ENCODE measurements at regions not wholly inside any gene's neighbourhood (a gene's known extent, or its start where the extent isn't known, plus 50 kb on each side); places are given as distances from the start of the nearest gene placed in this dataset.
"Not testable (repeated sequence)": the region's sequence is repeated elsewhere in the genome, so short reads cannot be mapped to it uniquely, and the experiment has no call there.

DNA sequence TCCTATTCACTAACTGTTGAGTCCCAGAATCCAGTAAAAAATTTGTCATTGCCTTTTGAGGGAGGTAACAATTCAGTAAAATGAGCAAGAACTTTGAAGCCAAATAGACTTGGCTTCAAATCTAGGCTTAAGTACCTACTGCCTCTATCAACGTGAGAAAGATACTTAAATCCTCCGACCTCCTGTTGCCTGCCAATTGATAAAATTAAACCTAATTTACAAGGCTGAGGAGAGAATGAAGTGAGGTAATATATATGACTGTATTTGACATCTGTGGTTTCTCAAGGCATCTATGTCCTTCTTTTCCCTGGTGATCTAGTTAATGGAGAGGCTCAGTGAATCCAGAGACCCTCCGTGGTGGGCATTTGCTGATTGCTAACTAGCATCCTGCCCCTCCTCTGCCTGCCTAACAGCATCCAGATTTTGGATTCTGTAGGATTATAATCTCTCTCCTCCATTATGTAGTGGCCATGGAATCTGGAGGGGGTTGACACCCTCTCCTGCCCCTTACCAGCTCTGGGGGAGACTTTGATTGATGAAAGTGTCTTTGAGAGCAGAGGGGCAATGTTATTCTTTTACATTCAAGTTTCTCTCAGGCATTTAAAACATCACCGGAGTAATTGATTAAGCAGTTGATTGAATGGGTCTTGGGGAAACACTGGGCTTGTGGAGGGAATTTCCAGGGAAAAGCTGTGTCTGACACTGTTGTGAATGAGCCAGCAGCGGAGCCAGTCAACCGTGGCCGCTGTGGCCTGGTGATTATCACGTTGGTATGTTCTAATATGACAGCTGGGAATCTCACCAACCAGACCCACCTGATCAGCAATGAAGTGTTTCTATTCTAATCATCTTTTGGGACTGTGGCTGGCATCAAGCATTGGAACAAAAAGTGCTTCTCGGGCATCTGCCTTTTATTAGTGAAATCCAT is 140.7 kb upstream of the FAM78B start:
- no peak for DNase-seq

DNA sequence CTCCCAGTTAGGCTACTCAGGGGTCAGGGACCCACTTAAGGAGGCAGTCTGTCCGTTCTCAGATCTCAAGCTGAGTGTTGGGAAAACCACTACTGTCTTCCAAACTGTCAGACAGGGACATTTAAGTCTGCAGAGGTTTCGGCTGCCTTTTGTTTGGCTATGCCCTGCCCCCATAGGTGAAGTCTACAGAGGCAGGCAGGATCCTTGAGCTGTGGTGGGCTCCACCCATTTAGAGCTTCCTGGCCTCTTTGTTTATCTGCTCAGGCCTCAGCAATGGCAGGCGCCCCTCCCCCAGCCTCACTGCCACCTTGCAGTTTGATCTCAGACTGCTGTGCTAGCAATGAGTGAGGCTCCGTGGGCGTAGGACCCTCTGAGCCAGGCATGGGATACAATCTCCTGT is 149.5 kb upstream of the FAM78B start:
- not testable (repeated sequence) for DNase-seq

DNA sequence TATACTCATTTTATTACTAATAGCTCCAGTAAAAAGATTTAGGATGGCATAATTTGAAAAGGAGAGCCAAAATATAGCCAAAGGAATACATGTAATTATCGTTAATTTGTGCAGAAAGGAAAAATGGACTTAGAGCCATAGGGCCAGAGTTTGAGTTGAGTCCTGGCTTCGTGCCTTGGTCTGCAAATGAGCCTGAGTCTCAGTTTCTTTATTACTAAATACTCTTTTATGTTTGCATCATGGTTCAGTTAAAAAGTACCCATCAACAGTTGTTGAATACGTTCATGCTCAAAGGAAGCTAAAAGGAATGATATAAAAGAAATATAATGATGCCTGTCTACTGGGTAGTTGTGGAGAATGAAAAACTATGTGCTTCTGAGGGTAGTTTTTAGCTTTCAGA is 155.7 kb upstream of the FAM78B start:
- DNase-seq, result no peak

DNA sequence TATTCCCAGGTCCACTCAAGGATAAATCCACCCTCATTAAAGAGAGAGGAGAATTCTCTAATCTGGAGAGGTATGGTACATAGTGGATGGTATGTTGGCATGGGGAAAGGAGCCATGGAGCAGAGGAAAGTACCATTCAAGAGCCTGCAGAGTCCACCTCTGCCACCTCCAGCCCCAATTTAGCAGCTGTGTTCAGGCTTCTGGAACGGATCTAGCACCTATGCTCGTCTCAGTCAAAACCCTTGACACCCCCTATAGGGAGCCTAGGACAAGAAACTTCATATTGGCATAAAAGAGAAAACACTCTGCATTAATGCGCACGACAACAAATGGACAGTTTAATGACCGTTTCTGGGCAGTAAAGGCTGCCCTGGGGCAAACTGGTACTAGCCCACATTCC is 161.1 kb upstream of the FAM78B start:
- DNase-seq, result no peak

DNA sequence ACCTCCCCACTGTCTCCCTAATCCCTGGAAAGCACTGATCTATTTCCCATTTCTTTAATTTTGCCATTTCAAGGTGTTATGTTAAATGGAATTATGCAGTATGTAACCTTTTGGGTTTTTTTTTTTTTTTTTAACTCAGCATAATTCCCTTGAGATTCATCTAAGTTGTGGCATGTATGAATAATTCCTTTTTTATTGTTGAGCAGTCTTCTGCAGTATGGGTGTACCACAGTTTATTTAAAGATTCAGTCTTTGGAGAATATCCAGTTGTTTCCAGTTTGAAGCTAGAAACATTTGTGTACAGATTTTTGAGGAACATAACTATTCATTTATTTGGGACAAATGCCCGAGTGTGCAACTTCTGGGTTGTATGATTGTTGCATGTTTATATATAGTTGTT is 162.2 kb upstream of the FAM78B start:
- DNase-seq, result no peak

DNA sequence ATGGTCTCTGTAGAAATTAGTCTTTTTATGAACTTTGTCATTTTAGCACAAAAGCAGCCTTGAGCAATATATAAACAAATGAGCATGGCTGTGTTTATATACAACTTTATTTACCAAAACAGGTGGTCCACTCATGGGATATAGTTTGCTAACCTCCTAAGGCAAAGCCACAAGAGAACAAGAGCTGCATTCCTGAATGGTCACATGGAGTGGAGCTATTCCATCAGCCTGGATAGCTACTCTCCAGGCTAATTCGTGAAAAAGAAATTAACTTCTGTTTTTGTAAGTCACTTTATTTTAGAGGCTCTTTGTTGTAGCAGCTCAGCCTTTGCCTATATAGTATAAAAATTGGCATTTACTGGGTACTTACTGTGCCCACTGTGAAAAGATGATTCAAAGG is 163.3 kb upstream of the FAM78B start:
- no peak for DNase-seq

DNA sequence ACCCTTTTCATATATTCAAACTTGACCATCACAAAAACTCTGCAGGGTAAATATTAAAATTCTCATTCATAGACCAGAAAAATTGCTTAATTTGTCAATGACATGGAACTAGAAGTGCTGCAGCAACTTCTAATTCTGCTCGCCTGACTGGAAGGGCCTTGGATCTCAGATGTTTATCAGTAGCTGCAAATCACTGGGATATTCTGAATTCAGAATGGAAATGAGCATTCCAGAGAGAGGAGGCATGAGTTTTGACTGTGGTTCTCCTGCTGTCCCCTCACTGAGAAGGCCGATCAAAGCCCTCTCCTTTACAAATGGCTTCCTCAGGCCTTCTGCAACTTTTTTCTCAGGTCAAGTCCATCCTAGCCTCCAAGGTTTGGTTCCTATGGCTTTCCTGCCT is 171.3 kb upstream of the FAM78B start:
- DNase-seq, result no peak

DNA sequence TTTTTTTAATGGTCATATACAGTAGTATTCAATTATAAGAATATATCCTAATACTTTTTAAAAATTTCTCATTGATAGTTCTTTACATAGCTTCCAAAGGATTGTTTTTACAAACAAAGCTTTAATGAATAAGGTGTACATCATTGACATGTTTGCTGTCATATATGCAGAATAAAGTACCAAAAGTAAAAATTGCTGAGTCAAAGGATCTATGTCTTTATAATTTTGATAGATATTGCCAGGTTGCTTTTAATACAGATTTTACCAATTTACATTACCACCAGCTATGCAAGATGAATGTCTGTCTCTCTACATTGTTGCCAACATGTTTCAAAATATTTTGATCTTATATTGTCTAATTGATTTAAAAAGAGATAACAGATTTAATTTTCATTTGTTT is 173.9 kb upstream of the FAM78B start:
- no peak for DNase-seq

DNA sequence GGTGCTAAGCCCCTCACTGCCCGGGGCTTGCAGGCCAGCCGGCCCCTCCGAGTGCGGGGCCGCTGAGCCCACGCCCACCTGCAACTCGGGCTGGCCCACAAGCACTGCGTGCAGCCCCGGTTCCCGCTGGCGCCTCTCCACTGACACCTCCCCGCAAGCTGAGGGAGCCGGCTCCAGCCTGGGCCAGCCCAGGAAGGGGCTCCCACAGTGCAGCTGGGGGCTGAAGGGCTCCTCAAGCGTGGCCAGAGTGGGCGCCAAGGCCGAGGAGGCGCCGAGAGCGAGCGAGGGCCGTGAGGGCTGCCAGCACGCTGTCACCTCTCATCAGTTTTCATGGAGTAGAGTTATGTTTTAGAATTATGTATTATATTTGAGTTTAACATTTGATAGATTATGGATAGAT is 176.5 kb upstream of the FAM78B start:
- DNase-seq, result no peak

DNA sequence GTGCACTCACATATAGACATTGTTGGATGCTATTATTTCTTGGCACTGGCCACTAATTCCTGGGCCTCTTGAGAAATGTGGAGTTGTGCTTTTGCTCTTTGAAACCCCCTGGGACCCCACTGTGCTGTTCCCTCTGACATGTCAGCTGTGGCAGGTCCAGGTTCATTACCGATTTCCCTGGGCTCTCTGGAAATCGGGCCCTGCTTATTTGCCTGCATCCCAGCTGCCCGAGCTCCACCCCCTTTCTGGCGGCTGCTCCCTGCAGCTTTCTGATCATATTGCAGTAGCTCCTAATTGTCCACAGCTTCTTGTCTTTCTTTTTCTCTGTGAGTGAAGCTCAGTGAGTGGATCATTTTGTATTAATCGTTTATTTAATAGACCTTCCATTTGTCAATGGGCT is 183.7 kb upstream of the FAM78B start:
- no peak for DNase-seq

DNA sequence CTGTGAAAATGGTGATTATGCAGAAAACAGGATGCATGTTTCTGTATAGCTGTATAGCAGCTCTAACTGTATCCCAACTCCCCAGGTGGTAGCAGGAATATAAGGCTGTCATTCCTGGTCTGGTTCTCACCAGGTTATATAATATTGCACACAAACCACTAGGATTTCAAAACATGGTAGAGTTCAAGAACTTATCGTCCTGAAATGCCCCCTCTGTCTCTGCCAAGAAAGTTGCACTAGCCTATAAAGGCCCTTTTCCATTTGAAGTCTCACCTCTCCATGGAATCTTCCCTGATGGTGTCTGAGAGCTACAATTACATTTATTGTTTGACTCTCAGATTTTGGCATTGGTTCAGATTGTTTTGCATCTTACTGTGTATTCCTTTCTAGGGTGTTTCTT is 184.9 kb upstream of the FAM78B start:
- no peak for DNase-seq

DNA sequence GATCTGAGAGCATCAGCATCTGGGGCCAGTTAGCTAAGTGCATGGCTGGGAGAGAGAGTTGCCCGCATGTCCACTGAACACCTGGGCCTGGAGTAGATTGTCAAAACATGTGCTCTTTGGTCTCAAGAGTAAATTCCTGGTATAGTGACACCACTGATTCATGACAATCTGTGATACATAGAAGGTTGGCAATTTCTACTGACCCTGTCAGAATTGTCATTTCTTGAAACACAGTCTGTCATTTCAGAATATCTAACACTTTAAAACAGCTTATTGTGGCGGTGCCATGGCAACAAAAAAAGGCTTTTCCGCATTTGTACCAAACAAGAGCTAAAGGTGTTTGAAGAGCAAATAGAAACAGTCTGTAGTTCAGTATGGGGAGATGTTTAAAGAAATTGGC is 186.4 kb upstream of the FAM78B start:
- DNase-seq, result no peak

DNA sequence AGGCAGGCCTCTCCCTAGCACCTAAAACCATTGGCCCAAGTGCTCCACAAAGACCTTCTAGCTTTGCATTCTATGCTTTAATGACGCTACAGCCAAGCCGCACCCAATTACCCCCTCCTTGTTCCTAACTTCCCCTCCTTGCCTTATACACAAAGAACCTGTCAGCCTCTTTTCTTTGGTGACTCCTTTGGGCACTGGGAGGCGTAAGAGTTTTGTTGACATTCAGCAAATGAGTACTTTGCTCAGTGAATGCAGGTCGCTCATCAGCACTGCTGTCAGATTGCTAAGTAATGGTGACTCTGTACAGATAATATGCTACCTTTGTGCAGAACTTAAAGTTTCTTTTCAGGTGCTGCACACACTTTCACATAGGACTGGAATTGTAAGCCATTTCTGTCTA is 187.6 kb upstream of the FAM78B start:
- no peak for DNase-seq

DNA sequence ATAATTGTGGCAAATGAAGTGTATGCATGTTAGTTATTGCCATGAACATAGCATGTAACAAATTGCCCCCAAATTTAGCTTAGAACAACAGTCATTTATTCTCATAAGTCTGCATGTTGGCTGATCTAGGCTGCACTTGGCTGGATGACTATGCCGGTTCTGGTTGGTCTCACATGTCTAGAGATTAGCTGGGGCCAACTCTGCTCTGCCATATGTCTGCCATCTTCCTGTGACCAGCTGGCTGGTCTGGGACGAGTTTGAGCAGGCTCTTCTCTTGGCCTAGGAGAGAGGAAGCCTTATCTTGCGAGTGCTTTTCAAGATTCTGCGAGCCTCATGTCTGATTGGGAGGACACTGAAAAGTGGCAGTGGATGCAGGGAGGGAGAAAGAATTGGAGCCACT is 198.3 kb upstream of the FAM78B start:
- no peak for DNase-seq

DNA sequence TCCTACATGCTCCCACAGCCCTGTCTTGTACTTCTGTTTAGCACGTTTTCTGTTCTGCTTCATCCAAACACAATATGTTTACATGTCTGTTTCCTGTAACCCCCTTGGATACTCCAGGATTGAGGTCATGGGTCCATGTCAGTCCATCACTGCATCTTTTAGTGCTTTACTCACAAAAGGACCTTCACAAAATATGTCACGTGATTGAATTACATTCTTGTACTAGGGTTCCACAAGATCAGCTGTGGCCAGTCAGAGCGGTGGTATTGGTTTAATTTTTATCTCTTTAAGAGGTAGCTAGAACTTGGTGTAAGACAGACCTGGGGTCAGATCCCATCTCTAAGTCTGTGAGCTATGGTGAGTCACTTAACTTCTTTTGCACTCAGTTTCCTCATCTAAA is 201.2 kb upstream of the FAM78B start:
- DNase-seq, result no peak

DNA sequence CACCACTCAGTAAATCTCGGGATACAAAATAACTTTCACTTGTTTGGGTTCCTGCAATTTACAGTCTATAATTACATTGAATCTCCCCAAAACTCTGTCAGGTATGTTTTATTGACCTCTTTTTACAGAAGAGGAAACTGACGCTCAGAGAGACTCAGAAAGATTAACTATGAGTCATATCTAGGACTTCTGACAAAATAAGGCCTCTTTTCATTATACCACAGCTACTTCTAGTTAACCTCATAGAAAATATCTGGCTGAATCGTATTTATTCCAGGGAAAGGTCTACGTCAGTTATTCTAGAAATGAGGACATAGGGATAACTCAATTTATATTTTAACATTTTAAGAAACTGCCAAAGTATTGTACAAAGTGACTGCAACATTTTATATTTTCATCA is 211.1 kb upstream of the FAM78B start:
- DNase-seq, result no peak

DNA sequence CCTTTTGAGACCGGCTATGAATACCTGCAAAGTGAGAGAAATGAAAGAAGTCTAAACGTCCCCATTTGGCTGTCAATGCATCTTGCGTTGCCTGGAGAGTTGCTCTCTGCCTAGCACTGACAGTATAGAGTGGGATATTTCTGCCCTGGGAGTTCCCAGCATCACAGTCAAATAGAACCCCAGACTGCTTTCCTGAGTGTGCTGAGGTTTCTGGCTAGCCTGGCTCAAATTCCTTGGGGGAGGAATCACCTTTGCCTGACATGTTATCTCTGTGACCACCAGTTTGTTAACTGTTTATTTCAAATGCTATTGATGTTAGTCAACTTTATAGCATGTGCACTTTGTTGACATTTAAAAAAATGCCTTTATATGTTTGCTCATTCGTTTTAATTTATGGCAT is 212.0 kb upstream of the FAM78B start:
- DNase-seq, result no peak

DNA sequence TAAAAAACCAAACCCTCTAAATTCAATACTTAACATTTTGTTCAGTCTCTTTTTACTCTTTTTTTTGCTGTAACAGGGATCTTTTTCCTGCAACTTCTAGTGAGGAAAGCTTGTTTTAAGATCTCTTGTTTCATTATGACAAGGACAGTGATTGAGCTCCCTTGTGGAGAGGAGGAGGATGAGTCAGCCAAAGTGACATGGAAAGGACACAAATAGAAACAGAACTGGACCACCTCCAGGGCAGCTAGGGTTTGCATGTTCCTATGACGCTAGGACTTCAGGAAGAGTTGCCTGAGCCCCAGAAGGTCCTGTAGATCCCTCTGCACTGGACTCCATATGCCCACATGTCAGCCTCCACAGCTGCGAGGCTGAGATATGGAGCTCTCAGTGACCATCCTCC is 212.6 kb upstream of the FAM78B start:
- no peak for DNase-seq

DNA sequence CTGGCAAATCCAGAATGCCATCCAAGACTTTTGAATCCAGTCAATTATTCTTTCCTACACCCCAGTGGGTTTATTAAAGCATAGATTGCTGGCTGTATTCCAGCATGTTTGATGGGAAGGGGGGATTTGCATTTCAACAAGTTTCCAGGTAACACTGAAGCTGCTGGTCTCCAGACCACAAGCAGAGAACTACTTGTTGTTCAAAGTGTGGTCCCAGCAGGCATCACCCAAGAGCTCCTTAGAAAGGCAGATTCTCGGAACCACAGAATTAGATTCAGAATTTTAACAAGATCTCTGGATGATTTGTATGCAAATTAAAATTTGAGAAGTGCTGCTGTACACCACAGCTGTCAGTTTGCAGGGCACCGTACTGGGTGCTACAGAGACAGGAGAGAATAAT is 216.3 kb upstream of the FAM78B start:
- no peak for DNase-seq

DNA sequence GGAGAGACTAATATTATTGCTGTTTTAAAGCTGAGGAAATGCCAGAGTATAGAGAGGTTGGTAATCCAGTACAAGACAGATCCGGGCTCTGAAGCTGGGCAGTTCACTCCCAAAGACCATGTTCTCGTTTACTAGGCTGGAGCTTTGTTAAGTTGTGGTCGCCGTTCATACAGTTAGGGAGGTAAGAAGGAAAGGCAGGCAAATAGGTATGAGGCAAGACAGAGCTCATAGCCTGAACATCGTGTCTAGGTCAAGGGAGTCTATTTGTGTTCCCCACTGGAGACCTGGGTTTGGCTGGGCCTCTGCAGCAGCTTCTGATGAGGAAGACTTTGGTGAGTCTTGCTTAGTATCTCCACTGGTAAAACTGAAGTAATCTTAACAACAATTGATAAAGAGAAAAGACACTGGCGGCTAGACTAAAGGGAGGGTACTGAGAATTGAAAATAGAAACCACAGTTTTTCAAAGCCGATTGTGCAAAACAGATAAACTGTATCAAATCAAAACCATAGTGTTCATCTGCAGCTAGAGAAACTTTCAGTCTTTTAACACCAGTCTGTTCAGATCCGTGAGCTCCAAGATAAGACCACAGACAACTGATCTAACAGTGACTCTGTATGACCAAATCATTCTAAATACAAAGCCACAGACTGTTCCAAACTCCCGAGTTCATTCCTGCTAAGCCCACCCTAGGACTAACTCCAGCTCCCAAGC is 217.0 kb upstream of the FAM78B start:
- no peak for DNase-seq

DNA sequence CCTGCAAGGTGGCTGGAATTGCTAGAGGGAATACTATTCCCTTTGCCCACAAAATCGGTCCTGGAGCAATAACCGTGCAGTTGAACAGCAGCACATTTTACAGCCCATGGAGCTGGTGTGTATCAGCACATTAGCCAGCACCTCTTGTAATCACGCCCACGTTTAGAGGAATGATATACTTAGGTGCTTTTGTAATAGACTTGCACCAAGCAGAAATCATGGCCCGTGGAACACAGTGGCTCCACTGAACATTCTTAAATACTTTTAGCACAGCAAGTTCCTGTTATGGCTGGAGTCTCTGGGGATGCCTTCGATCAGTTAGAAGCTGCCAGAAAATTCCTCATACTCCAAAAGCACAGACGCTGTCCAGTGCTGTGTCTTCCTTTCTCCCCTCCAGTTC is 218.1 kb upstream of the FAM78B start:
- no peak for DNase-seq

DNA sequence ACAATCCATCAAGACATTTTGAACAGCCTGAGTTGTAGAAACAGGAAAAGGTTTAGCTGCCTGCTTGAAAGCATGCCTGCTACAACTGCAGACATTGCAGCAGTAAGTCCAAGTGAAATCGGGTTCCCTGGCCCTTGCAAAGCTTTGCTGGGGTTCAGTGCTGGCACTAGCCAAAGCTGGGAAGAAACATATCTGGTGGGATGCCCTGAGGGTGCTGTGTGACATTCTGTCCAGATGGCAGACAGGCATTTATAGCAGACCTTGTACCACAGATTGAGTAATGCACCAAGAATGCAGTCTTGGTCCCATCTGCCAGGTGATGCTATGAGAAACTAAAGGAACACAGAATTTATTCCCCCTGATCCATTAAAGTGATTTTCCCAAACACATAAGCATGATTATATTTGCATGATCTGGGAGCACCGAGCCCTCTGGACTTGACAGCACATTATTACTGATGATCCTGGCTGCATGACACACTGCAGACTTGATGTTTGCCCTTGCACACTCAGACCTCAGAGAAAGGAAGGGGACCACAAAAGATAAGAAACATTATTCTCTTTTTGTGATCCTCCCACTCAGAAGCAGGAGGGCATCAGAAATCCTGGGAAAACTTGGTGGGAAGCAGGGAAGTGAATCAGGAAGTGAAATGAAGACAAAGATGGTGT is 223.7 kb upstream of the FAM78B start:
- DNase-seq, result no peak

DNA sequence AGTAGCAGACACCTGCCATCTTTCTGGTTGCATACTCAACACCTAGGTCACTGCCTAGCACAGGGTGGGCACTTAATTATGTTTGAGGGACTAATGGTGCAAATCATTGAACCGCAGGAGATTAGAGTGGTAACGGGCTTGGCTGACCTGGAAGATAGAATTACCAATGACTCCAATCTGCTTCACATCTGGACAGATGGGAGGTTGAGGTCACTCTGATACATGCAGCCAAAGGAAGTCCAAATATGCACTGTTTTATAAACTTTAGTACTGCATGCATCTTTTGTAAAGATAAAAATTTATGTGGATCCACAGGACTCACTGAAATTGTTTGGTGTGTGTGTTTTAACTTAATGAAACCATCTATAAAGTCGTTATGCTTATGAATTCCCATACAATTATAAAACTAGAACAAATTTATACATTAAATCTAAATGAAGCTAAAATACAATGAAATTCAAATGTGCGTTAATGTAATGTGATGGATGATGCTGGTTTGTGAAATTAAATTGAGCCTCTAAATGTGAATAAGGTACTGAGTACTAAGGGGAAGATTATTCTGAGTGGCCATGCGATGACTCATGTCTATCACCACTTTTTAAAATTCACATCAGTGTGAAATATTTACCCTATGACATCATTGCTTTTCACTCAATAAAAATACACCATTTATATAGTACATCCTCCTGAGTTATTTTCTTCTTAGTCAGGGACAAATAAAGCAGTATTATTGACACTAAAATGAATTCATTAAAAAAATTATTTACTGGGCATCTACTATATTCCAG is 224.7 kb upstream of the FAM78B start:
- DNase-seq, result no peak
